ENCODE measurements at regions not wholly inside any gene's neighbourhood (a gene's known extent, or its start where the extent isn't known, plus 50 kb on each side); places are given as distances from the start of the nearest gene placed in this dataset.

GRCh38 chr2:238725298-238725697 is 122.6 kb upstream of the TWIST2 start:
- Histone ChIP-seq H3K4me3 (no peak overlapping the region), H3K4me1 (no peaks in the 10 kb centered on the region), H3K9me3 (peaks cover 7% of the 10 kb centered on the region; the same call in 1 of the 3 replicates), H3K27ac (no peak overlapping the region), H3K4me2 (no peak overlapping the region)
- POLR2A ChIA-PET = no interaction called here
- CTCF ChIA-PET = interaction anchor here (0.8 to 1.1 kb wide), 2 partner anchors 59 to 358 kb away, joined by 3 read pairs; no protein-coding TSS in a partner anchor
- no peak for TF ChIP-seq EP300 (IDR thresholded peaks at IDR 0.05)
- TF ChIP-seq KDM5A (IDR thresholded peaks at IDR 0.05) = no peak
- TF ChIP-seq HOXB13 (CRISPR knock-in tag; IDR thresholded peaks at IDR 0.05; ENCODE audit: low read depth) = no peak
- no peak for TF ChIP-seq NPAS2 (CRISPR knock-in tag; IDR thresholded peaks at IDR 0.05; ENCODE audit: borderline replicate concordance)
- TF ChIP-seq HMGXB4 (CRISPR knock-in tag; IDR thresholded peaks at IDR 0.05; ENCODE audit: borderline replicate concordance) = no peak
- no peak for TF ChIP-seq MAZ (IDR thresholded peaks at IDR 0.05; ENCODE audit: borderline replicate concordance, low read depth, low read length)
- TF ChIP-seq REST (IDR thresholded peaks at IDR 0.05) = no peak
- TF ChIP-seq, protein P1, sequence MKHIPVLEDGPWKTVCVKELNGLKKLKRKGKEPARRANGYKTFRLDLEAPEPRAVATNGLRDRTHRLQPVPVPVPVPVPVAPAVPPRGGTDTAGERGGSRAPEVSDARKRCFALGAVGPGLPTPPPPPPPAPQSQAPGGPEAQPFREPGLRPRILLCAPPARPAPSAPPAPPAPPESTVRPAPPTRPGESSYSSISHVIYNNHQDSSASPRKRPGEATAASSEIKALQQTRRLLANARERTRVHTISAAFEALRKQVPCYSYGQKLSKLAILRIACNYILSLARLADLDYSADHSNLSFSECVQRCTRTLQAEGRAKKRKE (CRISPR knock-in tag; IDR thresholded peaks at IDR 0.05; ENCODE audit: low read depth) = no peak
- TF ChIP-seq FOSB (CRISPR knock-in tag; IDR thresholded peaks at IDR 0.05) = no peak
- no peak for TF ChIP-seq TFCP2L1 (CRISPR knock-in tag; IDR thresholded peaks at IDR 0.05)
- no peak for TF ChIP-seq FOXS1 (CRISPR knock-in tag; IDR thresholded peaks at IDR 0.05)
- no peak for TF ChIP-seq RNF2 (IDR thresholded peaks at IDR 0.05; ENCODE audit: borderline replicate concordance, low read depth)
- no peak for TF ChIP-seq EHF (CRISPR knock-in tag; IDR thresholded peaks at IDR 0.05)
- ATAC-seq = no peak
- no peak for FAIRE-seq
- DNase-seq (ENCODE audit: low read depth in 1 of 2, low spot score in 1 of 2) = no peak
- 53% methylated on average over 4 of the region's 4 CpGs for WGBS (ENCODE audit: missing lambda C conversion rate)

- no peak for ATAC-seq
Measured at GRCh38 chr2:238726670-238727584, 121.0 kb upstream of the TWIST2 start.

More at GRCh38 chr2:238726670-238727584, 121.0 kb upstream of the TWIST2 start:
- H3K4me3 ChIP-seq = no peak overlapping the region
- DNase-seq (ENCODE audit: low read depth in 1 of 2, low spot score in 1 of 2) (no peak), FAIRE-seq (no peak)
- TF ChIP-seq RFX5 (IDR thresholded peaks at IDR 0.05) (no peak), TP53 (CRISPR knock-in tag; IDR thresholded peaks at IDR 0.05) (no peak), EHF (CRISPR knock-in tag; IDR thresholded peaks at IDR 0.05) (no peak)
- TF ChIP-seq, protein P1 (CRISPR knock-in tag; IDR thresholded peaks at IDR 0.05; ENCODE audit: low read depth) = no peak
- no peaks in the 10 kb centered on the region for H3K4me1 ChIP-seq
- H3K4me2 ChIP-seq = no peak overlapping the region
- ChIA-PET POLR2A (no interaction called here), CTCF (no interaction called here)
- H3K9me3 ChIP-seq = 0 out of 3 replicates have a peak, but pooled peaks cover 4% of the 10 kb centered on the region
- 66% methylated on average over 17 of the region's 17 CpGs for WGBS (ENCODE audit: missing lambda C conversion rate)
- H3K27ac ChIP-seq = no peak overlapping the region

All from A549 (cell line).